Lower leg skin (tissue), 4 donors: ENCODE measurements at regions not wholly inside any gene's neighbourhood (a gene's known extent, or its start where the extent isn't known, plus 50 kb on each side); places are given as distances from the start of the nearest gene placed in this dataset.
"Not testable (repeated sequence)": the region's sequence is repeated elsewhere in the genome, so short reads cannot be mapped to it uniquely, and the experiment has no call there.

ENCODE experiments used
- DNase-seq, 2 donors: peaks; one replicate each; pipeline ENCODE4 v3.0.0-alpha.2; 2019; ENCODE audit warnings: low spot score in 2 of 2
- H3K4me3 ChIP-seq: fragments of 200-600 bp; sonication (generic); 2 replicates; pipeline ENCODE4 v1.5.1; 2017; ENCODE audit warnings: mild to moderate bottlenecking, low read depth; ENCODE audit not compliant: poor library complexity, severe bottlenecking
- POLR2A ChIP-seq, 2 donors: fragments of 450-650 bp; IDR thresholded peaks; one replicate each; pipeline ENCODE4 v1.6.1; 2016 to 2017; ENCODE audit warnings: antibody characterized with exemption in 2 of 2, mild to moderate bottlenecking in 1 of 2, moderate library complexity in 1 of 2
- WGBS, 2 donors: methylation state at CpG; one replicate each; pipeline ENCODE4 v1.1.5; 2018; 5-methylcytosine and 5-hydroxymethylcytosine counted together
- intact Hi-C: fragments of 100-400 bp; cut with DNase I; formaldehyde crosslinking; loops from one replicate; pipeline ENCODE4 v1.15.0; 2023; ENCODE audit warnings: low total_unique reads
- TF ChIP-seq, protein P1 (sequence below), 3 donors: fragments of 450-650 bp; IDR thresholded peaks; one replicate each; pipeline ENCODE4 v1.5.1; 2016; ENCODE audit warnings: antibody characterized with exemption in 3 of 3, mild to moderate bottlenecking in 3 of 3, moderate library complexity in 2 of 3

DNA sequence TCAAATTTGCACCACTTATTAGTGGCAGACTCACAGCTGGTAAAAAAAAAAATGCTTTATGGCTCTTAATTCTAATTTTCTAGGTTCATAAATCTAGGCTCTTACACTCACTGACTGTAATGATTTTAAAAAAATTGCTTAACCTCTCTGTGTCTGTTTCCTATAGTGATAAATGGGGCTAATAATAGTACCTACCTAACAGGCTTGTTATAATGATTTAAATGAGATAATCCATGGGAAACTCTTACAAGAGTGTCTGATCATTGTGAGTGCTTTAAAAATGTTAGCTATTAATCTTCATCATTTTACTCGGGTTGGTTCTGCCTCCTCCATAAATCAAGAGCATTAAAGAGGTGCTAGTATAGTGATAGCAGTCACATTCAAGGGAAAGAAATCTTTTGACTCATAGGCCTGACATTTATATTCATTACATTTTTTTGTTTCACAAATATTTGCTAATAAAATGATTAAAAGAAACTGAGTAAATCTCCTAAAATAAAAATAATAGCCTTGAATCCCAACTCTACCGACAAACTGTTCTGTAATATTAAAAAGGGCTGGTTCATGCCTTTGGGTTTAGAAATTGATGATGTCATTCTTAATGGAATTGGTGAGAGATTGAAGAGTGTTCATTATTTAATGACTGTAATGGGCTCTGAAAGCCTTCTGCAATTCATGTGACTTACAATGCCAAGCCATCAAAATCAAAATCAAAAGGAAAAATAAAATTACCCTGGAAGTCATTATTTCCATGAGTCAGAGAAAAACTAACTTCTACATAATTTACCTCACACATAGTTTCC is 93.9 kb upstream of the PALMD start:
- H3K4me3 ChIP-seq: no peak overlapping the region
- intact Hi-C loops: no loop called here
- no peak for DNase-seq
- WGBS, 2 donors: 51 to 54% methylated on average over 2 of the region's 2 CpGs
- no peak for TF ChIP-seq POLR2A (IDR thresholded peaks at IDR 0.05)
- TF ChIP-seq, protein P1, sequence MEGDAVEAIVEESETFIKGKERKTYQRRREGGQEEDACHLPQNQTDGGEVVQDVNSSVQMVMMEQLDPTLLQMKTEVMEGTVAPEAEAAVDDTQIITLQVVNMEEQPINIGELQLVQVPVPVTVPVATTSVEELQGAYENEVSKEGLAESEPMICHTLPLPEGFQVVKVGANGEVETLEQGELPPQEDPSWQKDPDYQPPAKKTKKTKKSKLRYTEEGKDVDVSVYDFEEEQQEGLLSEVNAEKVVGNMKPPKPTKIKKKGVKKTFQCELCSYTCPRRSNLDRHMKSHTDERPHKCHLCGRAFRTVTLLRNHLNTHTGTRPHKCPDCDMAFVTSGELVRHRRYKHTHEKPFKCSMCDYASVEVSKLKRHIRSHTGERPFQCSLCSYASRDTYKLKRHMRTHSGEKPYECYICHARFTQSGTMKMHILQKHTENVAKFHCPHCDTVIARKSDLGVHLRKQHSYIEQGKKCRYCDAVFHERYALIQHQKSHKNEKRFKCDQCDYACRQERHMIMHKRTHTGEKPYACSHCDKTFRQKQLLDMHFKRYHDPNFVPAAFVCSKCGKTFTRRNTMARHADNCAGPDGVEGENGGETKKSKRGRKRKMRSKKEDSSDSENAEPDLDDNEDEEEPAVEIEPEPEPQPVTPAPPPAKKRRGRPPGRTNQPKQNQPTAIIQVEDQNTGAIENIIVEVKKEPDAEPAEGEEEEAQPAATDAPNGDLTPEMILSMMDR (IDR thresholded peaks at IDR 0.05): no peak

DNA sequence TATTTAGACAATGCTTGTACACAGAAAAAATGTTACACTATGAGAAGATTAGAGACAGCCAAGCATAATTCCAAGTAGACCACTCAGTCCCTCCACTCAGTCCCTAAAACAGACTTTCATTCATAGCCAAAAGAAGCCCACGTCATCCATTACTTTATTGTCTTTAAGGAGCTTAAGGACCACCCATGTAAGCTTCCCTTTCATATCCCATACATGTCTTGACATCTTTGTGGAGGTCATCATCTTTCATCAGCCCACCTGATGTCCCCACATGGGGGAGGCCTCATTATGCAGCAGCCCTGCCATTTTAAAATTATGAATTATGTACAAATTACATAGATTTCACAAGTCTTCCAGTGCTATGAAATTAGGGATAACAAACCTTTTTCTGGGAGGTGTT is 92.6 kb upstream of the PALMD start:
- no peak for TF ChIP-seq POLR2A (IDR thresholded peaks at IDR 0.05)
- TF ChIP-seq, protein P1 (IDR thresholded peaks at IDR 0.05): no peak
- intact Hi-C loops: no loop called here
- no peak for DNase-seq
- H3K4me3 ChIP-seq: no peak overlapping the region
- 93 to 96% methylated on average over 1 of the region's 1 CpG for WGBS, 2 donors

DNA sequence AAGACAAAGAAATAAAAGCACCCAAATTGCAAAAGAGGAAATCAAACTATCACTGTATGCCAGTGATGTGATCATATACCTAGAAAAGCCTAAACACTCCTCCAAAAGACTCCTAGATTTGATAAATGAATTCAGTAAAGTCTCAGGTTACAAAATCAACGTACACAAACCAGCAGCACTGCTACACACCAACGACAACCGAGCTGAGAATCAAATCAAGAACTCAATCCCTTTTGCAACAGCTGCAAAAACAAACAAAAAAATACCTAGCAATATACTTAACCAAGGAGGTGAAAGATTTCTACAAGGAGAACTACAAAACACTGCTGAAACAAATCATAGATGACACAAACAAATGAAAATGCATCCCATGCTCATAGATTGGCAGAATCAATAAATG is 92.1 kb upstream of the PALMD start:
- WGBS, 2 donors: 52 to 72% methylated on average over 3 of the region's 3 CpGs
- intact Hi-C loops, DNase-seq, H3K4me3 ChIP-seq: not testable (repeated sequence)

DNA sequence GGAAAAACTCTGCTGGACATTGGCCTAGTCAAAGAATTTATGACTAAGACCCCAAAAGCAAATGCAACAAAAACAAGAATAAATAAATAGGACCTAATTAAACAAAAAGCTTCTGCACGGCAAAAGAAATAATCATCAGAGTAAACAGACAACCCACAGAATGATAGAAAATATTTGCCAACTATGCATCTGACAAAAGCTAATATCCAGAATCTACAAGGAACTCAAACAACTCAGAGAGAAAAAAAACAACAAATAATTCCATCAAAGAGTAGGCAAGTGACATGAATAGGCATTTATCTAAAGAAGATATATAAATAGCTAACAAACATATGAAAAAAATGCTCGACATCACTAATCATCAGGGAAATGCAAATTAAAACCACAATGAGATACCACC is 91.2 kb upstream of the PALMD start:
- intact Hi-C loops: no loop called here
- TF ChIP-seq, protein P1 (IDR thresholded peaks at IDR 0.05): no peak
- TF ChIP-seq POLR2A (IDR thresholded peaks at IDR 0.05): no peak
- WGBS, 2 donors: 82 to 85% methylated on average over 2 of the region's 2 CpGs
- no peak for DNase-seq
- no peak overlapping the region for H3K4me3 ChIP-seq

DNA sequence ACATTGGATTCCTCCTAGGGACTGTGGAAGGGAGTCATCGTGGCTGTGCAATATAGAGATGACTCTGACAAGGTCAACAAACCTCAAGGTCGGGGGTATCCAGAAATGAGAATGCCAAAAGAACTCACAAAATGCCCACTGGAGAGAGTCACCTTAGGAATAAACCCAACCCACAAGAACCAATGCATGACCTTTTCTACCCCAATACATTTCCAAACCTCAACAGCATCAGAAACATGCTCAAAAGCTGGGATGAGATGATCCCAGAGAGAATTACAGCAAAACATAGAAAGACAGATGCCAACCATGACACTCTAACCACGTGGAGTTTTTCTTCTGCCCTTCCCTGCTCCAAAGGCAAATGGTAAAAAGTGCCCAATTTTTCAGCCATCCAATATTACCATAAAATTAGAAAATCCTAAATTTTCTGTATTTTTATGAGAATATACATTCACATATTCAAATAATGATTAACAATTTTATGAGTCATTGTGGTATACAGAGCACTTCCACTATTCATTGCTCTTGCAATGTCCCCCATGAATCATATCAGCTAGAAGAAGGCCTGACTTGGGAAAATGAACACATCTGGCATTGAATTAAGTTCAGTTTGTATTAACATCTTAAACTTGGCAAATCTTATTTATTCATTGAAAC is 88.2 kb upstream of the PALMD start:
- DNase-seq: no peak
- H3K4me3 ChIP-seq: no peak overlapping the region
- intact Hi-C loops: no loop called here
- TF ChIP-seq POLR2A (IDR thresholded peaks at IDR 0.05): no peak
- TF ChIP-seq, protein P1 (IDR thresholded peaks at IDR 0.05): no peak
- WGBS, 2 donors: 88 to 90% methylated on average over 3 of the region's 3 CpGs

DNA sequence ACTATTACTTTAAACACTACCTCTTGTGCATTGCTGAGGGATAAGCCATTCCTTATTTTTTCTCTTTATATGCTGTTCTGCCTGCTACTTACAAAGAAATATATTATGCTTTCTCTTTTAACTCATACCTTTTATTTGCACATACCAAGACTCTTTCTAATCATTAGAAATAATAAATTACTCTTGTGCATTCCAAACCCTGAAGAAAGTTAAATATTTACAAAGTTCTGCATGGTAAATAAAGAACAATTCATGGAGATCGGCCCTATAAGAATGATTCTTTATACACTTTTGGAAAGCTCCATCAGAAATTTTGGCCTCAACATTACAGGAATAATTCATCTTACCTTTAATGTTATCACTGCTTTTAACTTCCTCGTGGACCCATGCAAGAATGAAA is 86.7 kb upstream of the PALMD start:
- intact Hi-C loops: no loop called here
- no peak for DNase-seq
- WGBS, 2 donors: 78 to 82% methylated on average over 2 of the region's 2 CpGs
- no peak overlapping the region for H3K4me3 ChIP-seq
- no peak for TF ChIP-seq POLR2A (IDR thresholded peaks at IDR 0.05)
- TF ChIP-seq, protein P1 (IDR thresholded peaks at IDR 0.05): no peak
